WTC11 (cell line): ENCODE measurements at regions not wholly inside any gene's neighbourhood (a gene's known extent, or its start where the extent isn't known, plus 50 kb on each side); places are given as distances from the start of the nearest gene placed in this dataset.

ENCODE experiments used
- ATAC-seq: fragments of 200-7000 bp; cut with Tn5 transposase; 2 replicates; pipeline ENCODE4 v1.10.0; 2021; ENCODE audit warnings: mild to moderate bottlenecking, moderate library complexity
- CTCF ChIA-PET: fragments of 300-600 bp; sonication (Branson Sonifier 250); formaldehyde crosslinking; loops from one replicate; lab custom pipeline; 2021; ENCODE audit warnings: antibody characterized with exemption; lab: Charles Lee
- POLR2A ChIA-PET: fragments of 350-600 bp; sonication (Branson Sonifier 250); formaldehyde crosslinking; loops from one replicate; lab custom pipeline; 2021; ENCODE audit warnings: antibody characterized with exemption; lab: Charles Lee
- DNase-seq: peaks from one replicate; pipeline ENCODE4 v3.0.0; 2021; ENCODE audit warnings: low spot score
- H3K27ac Mint-ChIP-seq: 2 replicates; pipeline ENCODE4 v1.8.0; 2021; ENCODE audit warnings: mixed read lengths
- H3K27me3 Mint-ChIP-seq: 2 replicates; pipeline ENCODE4 v1.8.0; 2021; ENCODE audit warnings: low read depth, mild to moderate bottlenecking, moderate library complexity, mixed read lengths
- H3K36me3 Mint-ChIP-seq: 2 replicates; pipeline ENCODE4 v1.8.0; 2021; ENCODE audit warnings: mixed read lengths
- H3K4me1 Mint-ChIP-seq: 2 replicates; pipeline ENCODE4 v1.8.0; 2022; ENCODE audit warnings: mixed read lengths
- H3K4me3 Mint-ChIP-seq: 2 replicates; pipeline ENCODE4 v1.8.0; 2021; ENCODE audit warnings: mild to moderate bottlenecking, moderate library complexity, mixed read lengths
- H3K9me3 Mint-ChIP-seq: 2 replicates; pipeline ENCODE4 v1.8.0; 2021; ENCODE audit warnings: mixed read lengths
- AR ChIP-seq: fragments of 250-450 bp; sonication (Bioruptor Pico); IDR thresholded peaks from 2 replicates; pipeline ENCODE4 v1.9.0; 2021; ENCODE audit warnings: mild to moderate bottlenecking
- ATF1 ChIP-seq: sonication (generic); formaldehyde crosslinking; IDR thresholded peaks from 2 replicates; pipeline ENCODE4 v1.8.1; 2023; ENCODE audit warnings: mild to moderate bottlenecking, moderate library complexity, missing genetic modification reagents
- FOXJ3 ChIP-seq: sonication (generic); formaldehyde crosslinking; IDR thresholded peaks from 2 replicates; pipeline ENCODE4 v1.9.0; 2021; ENCODE audit warnings: missing genetic modification reagents, mild to moderate bottlenecking, borderline replicate concordance
- GABPB1 ChIP-seq: sonication (generic); formaldehyde crosslinking; IDR thresholded peaks from 2 replicates; pipeline ENCODE4 v1.8.1; 2023; ENCODE audit warnings: mild to moderate bottlenecking, missing genetic modification reagents
- HMGA2 ChIP-seq: fragments of 250-450 bp; sonication (Bioruptor Pico); IDR thresholded peaks from 2 replicates; pipeline ENCODE4 v1.4.0; 2021; ENCODE audit warnings: mild to moderate bottlenecking, moderate library complexity
- IRF1 ChIP-seq: sonication (generic); formaldehyde crosslinking; IDR thresholded peaks from 2 replicates; pipeline ENCODE4 v1.8.0; 2023; ENCODE audit warnings: missing genetic modification reagents
- IRF2 ChIP-seq: sonication (generic); formaldehyde crosslinking; IDR thresholded peaks from 2 replicates; pipeline ENCODE4 v1.8.0; 2022; ENCODE audit warnings: low read depth, missing genetic modification reagents, borderline replicate concordance
- JAZF1 ChIP-seq: fragments of 250-450 bp; sonication (Bioruptor Pico); IDR thresholded peaks from 2 replicates; pipeline ENCODE4 v1.9.0; 2021; ENCODE audit warnings: moderate library complexity, mild to moderate bottlenecking, inconsistent platforms
- RORB ChIP-seq: fragments of 250-450 bp; sonication (Bioruptor Pico); IDR thresholded peaks from 2 replicates; pipeline ENCODE4 v1.9.0; 2021; ENCODE audit warnings: mild to moderate bottlenecking
- SMAD4 ChIP-seq: sonication (generic); formaldehyde crosslinking; IDR thresholded peaks from 2 replicates; pipeline ENCODE4 v1.8.0; 2022; ENCODE audit warnings: mild to moderate bottlenecking, missing genetic modification reagents
- SOX15 ChIP-seq: fragments of 250-450 bp; sonication (Bioruptor Pico); IDR thresholded peaks from 2 replicates; pipeline ENCODE4 v1.9.0; 2021; ENCODE audit warnings: mild to moderate bottlenecking
- TEAD4 ChIP-seq: sonication (generic); formaldehyde crosslinking; IDR thresholded peaks from 2 replicates; pipeline ENCODE4 v1.8.0; 2022; ENCODE audit warnings: mild to moderate bottlenecking, missing genetic modification reagents
- ZBTB43 ChIP-seq: sonication (generic); formaldehyde crosslinking; IDR thresholded peaks from 2 replicates; pipeline ENCODE4 v1.8.1; 2023; ENCODE audit warnings: mild to moderate bottlenecking, missing genetic modification reagents
- ZNF671 ChIP-seq: fragments of 250-450 bp; sonication (Bioruptor Pico); IDR thresholded peaks from 2 replicates; pipeline ENCODE4 v1.8.0; 2021; ENCODE audit warnings: mild to moderate bottlenecking
- ZSCAN18 ChIP-seq: fragments of 250-450 bp; sonication (Bioruptor Pico); IDR thresholded peaks from 2 replicates; pipeline ENCODE4 v2.1.2; 2022; ENCODE audit warnings: mild to moderate bottlenecking, moderate library complexity
- TF ChIP-seq, protein P1 (sequence below): sonication (generic); formaldehyde crosslinking; IDR thresholded peaks from 2 replicates; pipeline ENCODE4 v1.8.1; 2023; ENCODE audit warnings: mild to moderate bottlenecking, missing genetic modification reagents, moderate library complexity
- TF ChIP-seq, protein P2 (sequence below): sonication (generic); formaldehyde crosslinking; conservative IDR thresholded peaks from 2 replicates; pipeline ENCODE4 v1.8.1; 2023; ENCODE audit warnings: mild to moderate bottlenecking, low read depth, missing genetic modification reagents, moderate library complexity
- TF ChIP-seq, protein P3 (sequence below): fragments of 250-450 bp; sonication (Bioruptor Pico); IDR thresholded peaks from 2 replicates; pipeline ENCODE4 v1.8.0; 2021; ENCODE audit warnings: mild to moderate bottlenecking
- TF ChIP-seq, protein P4 (sequence below): sonication (generic); formaldehyde crosslinking; conservative IDR thresholded peaks from 2 replicates; pipeline ENCODE4 v1.8.1; 2022; ENCODE audit warnings: mild to moderate bottlenecking, missing genetic modification reagents

- Mint-ChIP-seq H3K4me1 (peaks cover 61% of the 10 kb centered on the region), H3K36me3 (no peaks in the 10 kb centered on the region), H3K4me3 (no peak overlapping the region), H3K27me3 (peaks cover 2% of the 10 kb centered on the region; the same call in 1 of the 2 replicates), H3K9me3 (no peaks in the 10 kb centered on the region), H3K27ac (no peak overlapping the region)
- ATAC-seq (no peak), DNase-seq (no peak)
- CTCF ChIA-PET, result interaction anchor here (1.3 kb wide), 1 partner anchor 31 kb away, joined by 4 read pairs; no protein-coding TSS in a partner anchor
- POLR2A ChIA-PET, result no interaction called here
- TF ChIP-seq, protein P1, sequence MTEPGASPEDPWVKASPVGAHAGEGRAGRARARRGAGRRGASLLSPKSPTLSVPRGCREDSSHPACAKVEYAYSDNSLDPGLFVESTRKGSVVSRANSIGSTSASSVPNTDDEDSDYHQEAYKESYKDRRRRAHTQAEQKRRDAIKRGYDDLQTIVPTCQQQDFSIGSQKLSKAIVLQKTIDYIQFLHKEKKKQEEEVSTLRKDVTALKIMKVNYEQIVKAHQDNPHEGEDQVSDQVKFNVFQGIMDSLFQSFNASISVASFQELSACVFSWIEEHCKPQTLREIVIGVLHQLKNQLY, result no peak
- TF ChIP-seq TEAD4 (CRISPR knock-in tag) (no peak), SOX15 (no peak), ZBTB43 (no peak), SMAD4 (no peak)
- TF ChIP-seq, protein P2, sequence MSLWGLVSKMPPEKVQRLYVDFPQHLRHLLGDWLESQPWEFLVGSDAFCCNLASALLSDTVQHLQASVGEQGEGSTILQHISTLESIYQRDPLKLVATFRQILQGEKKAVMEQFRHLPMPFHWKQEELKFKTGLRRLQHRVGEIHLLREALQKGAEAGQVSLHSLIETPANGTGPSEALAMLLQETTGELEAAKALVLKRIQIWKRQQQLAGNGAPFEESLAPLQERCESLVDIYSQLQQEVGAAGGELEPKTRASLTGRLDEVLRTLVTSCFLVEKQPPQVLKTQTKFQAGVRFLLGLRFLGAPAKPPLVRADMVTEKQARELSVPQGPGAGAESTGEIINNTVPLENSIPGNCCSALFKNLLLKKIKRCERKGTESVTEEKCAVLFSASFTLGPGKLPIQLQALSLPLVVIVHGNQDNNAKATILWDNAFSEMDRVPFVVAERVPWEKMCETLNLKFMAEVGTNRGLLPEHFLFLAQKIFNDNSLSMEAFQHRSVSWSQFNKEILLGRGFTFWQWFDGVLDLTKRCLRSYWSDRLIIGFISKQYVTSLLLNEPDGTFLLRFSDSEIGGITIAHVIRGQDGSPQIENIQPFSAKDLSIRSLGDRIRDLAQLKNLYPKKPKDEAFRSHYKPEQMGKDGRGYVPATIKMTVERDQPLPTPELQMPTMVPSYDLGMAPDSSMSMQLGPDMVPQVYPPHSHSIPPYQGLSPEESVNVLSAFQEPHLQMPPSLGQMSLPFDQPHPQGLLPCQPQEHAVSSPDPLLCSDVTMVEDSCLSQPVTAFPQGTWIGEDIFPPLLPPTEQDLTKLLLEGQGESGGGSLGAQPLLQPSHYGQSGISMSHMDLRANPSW (CRISPR knock-in tag), result no peak
Measured at GRCh38 chr6:167472880-167473279, 148.0 kb downstream of the TTLL2 start.

DNA sequence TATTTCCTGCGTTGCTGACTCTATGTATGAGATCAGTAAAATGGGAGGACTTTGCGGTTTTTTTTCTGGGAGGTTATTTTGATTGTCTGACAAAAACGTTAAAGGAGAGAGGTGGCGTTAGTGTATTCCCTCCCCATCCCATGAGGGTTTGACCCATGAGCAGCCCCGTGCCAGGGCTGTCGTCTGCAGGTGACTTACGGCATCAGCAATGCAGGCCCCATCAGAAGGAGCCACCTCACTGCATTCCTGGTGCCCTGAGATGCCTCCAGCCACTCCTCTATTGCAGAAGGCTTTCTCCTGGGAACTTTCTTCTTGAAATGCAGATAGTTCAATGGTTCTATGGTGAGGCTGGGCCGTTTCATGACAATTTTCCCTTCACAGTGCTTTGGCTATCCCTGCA lies 149.3 kb downstream of the TTLL2 start:
- Mint-ChIP-seq H3K27ac (no peak overlapping the region), H3K36me3 (no peaks in the 10 kb centered on the region), H3K4me1 (peaks cover 55% of the 10 kb centered on the region), H3K27me3 (peaks cover 2% of the 10 kb centered on the region; the same call in 1 of the 2 replicates), H3K9me3 (no peaks in the 10 kb centered on the region), H3K4me3 (no peak overlapping the region)
- DNase-seq (no peak), ATAC-seq (no peak)
- TF ChIP-seq, protein P3, sequence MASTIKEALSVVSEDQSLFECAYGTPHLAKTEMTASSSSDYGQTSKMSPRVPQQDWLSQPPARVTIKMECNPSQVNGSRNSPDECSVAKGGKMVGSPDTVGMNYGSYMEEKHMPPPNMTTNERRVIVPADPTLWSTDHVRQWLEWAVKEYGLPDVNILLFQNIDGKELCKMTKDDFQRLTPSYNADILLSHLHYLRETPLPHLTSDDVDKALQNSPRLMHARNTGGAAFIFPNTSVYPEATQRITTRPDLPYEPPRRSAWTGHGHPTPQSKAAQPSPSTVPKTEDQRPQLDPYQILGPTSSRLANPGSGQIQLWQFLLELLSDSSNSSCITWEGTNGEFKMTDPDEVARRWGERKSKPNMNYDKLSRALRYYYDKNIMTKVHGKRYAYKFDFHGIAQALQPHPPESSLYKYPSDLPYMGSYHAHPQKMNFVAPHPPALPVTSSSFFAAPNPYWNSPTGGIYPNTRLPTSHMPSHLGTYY (CRISPR knock-in tag), result no peak
- TF ChIP-seq ZBTB43 (no peak), FOXJ3 (CRISPR knock-in tag) (no peak), GABPB1 (CRISPR knock-in tag) (no peak), ATF1 (no peak), ZNF671 (no peak), HMGA2 (no peak), JAZF1 (CRISPR knock-in tag) (no peak), IRF1 (CRISPR knock-in tag) (no peak), IRF2 (CRISPR knock-in tag) (no peak), AR (no peak), RORB (CRISPR knock-in tag) (no peak), ZSCAN18 (no peak)
- TF ChIP-seq, protein P4, sequence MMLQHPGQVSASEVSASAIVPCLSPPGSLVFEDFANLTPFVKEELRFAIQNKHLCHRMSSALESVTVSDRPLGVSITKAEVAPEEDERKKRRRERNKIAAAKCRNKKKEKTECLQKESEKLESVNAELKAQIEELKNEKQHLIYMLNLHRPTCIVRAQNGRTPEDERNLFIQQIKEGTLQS (CRISPR knock-in tag), result no peak
- ChIA-PET CTCF (no interaction called here), POLR2A (no interaction called here)
